ENCODE measurements at regions not wholly inside any gene's neighbourhood (a gene's known extent, or its start where the extent isn't known, plus 50 kb on each side); places are given as distances from the start of the nearest gene placed in this dataset.

DNA sequence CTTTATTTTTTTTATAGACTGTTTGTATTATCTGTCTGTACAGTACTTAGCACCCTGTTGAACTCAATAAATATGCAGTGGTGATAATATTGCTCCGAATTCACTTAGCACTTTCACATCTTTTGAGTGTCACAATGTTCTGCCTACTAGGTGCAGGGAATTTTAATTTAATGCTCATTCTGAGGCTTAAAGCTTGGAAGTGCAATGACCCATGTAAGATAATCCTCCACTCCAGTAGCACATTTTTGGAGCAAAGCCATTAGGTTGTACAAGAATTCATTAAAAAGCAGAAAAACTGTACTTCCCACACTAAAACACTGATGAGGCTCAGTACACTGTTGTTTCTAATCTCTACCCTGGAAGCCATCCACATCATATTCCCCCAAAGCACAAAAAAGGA lies 255.3 kb upstream of the MTNR1B start:
- H3K27ac ChIP-seq, result no peak overlapping the region
- H3K9ac ChIP-seq, result no peak overlapping the region
- no peaks in the 10 kb centered on the region for H3K36me3 ChIP-seq
- H3K4me2 ChIP-seq, result no peak overlapping the region
- H3K9me3 ChIP-seq, result no peaks in the 10 kb centered on the region
- H3K4me3 ChIP-seq, result no peak overlapping the region
- no peaks in the 10 kb centered on the region for H3K4me1 ChIP-seq
- H3K27me3 ChIP-seq, result no peaks in the 10 kb centered on the region
- H4K20me1 ChIP-seq, result no peaks in the 10 kb centered on the region
- no peak for TF ChIP-seq Cebpa-rat (IDR thresholded peaks at IDR 0.05)

DNA sequence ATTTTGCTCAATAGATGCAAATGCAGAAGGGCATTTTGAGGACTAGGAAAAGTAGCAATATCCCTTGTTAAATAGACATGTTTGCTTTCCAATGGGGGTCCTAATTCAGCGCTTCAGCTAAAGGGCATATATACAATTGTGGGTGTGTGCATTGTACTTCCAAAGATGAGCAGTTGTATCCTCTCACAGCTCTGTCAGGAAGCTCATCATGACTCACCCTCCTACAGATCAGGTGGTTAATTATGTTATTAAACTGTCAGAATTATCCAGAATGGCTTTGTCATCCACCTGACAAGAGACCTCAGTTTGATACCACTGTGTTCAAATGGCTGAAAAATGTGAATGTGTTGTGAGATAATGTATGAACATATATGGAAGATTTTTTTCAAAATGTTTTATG lies 252.2 kb upstream of the MTNR1B start:
- Histone ChIP-seq H3K36me3 (no peaks in the 10 kb centered on the region), H3K9ac (no peak overlapping the region), H3K4me2 (no peak overlapping the region), H3K4me3 (no peak overlapping the region), H4K20me1 (no peaks in the 10 kb centered on the region), H3K27me3 (no peaks in the 10 kb centered on the region), H3K9me3 (peaks cover 2% of the 10 kb centered on the region; the same call in 1 of the 2 replicates), H3K27ac (no peak overlapping the region), H3K4me1 (no peaks in the 10 kb centered on the region)
- TF ChIP-seq Cebpa-rat (IDR thresholded peaks at IDR 0.05), result no peak

DNA sequence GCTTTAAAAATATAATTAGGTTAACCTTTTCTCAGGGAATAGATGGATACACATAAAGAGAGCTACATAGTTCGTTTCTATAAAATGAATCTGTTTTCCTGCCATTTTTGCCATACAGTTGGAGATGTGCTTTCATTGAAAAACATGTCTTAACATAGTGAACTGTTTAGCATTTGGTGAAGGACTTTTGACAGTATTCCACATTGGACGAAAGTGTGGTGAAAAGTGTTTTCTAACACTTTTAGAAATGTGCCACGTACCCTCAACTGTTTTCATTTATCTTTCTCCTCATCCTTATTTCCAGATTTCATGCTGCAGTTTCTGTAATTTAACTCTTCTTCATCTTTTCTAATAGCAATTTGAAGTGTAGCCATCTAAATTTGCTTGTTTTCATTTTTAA lies 249.1 kb upstream of the MTNR1B start:
- Histone ChIP-seq H3K9me3 (peaks cover 15% of the 10 kb centered on the region; the same call in 1 of the 2 replicates), H3K27me3 (no peaks in the 10 kb centered on the region), H3K4me3 (no peak overlapping the region), H3K36me3 (no peaks in the 10 kb centered on the region), H4K20me1 (no peaks in the 10 kb centered on the region), H3K27ac (no peak overlapping the region), H3K4me2 (no peak overlapping the region), H3K4me1 (no peaks in the 10 kb centered on the region), H3K9ac (no peak overlapping the region)
- TF ChIP-seq Cebpa-rat (IDR thresholded peaks at IDR 0.05), result no peak

DNA sequence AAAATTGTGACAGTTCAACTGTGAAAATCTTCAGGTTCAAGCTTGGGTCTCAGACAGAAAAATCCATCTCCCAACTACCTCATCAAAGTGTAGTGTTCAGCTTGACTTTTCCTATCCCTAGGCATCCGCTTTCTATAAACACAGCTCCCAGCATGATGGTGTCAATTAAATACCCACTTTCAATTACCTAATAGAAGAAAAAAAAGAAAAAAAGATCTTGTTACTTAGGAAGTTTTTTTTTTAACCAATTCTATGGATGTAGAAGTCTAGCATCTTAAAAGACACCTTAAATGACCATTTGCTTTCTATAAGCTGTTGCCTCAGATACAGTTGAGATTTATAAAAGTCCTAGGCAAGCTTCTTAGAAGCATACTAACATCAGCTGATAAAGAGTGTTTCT lies 244.1 kb upstream of the MTNR1B start:
- H3K36me3 ChIP-seq, result no peaks in the 10 kb centered on the region
- H3K4me2 ChIP-seq, result no peak overlapping the region
- H3K9me3 ChIP-seq, result peaks cover 15% of the 10 kb centered on the region; the same call in 1 of the 2 replicates
- H3K27ac ChIP-seq, result no peak overlapping the region
- H3K9ac ChIP-seq, result no peak overlapping the region
- no peaks in the 10 kb centered on the region for H3K4me1 ChIP-seq
- no peak overlapping the region for H3K4me3 ChIP-seq
- H3K27me3 ChIP-seq, result no peaks in the 10 kb centered on the region
- TF ChIP-seq Cebpa-rat (IDR thresholded peaks at IDR 0.05), result no peak
- no peaks in the 10 kb centered on the region for H4K20me1 ChIP-seq

DNA sequence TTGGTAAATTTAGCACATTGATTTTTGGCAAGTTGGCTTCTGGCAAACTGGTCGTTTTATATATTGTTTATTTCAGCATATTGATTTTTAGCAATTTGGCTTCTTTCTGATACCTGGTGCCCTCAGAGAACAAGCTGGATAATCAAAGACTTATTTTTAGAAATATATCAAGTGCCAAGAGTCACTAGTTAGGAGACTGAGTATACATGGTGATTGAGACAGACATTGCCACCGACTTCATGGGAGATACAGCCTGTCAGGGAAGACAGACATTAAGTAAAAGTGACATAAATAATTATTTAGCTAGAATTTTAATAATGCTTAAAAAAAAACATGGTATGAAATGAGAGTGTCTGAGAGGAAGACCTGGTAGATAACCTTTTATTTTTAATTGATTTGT lies 242.3 kb upstream of the MTNR1B start:
- no peaks in the 10 kb centered on the region for H3K4me1 ChIP-seq
- no peak for TF ChIP-seq Cebpa-rat (IDR thresholded peaks at IDR 0.05)
- no peak overlapping the region for H3K27ac ChIP-seq
- H3K4me3 ChIP-seq, result no peak overlapping the region
- no peak overlapping the region for H3K9ac ChIP-seq
- H4K20me1 ChIP-seq, result no peaks in the 10 kb centered on the region
- H3K4me2 ChIP-seq, result no peak overlapping the region
- peaks cover 15% of the 10 kb centered on the region; the same call in 1 of the 2 replicates for H3K9me3 ChIP-seq
- no peaks in the 10 kb centered on the region for H3K27me3 ChIP-seq
- no peaks in the 10 kb centered on the region for H3K36me3 ChIP-seq

DNA sequence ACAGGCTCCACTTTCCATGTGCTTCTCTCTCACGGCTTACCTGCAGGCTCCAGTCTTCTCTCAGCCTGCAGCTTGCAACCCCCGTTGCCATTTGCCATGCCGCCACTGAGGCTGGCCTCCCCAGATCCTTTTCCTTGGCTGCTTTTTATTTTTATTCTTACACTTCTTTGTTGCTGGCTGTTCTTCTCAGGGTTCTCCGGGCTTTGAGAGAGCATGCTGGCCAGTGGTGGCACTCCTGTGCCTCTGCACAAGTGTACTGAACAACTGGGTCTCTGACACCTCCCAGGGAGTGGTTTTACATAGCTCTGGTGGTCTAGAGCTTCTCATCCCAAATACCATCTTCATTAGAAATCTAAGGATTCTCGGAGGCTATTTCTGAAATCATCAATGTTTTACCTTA lies 241.7 kb upstream of the MTNR1B start:
- Histone ChIP-seq H4K20me1 (no peaks in the 10 kb centered on the region), H3K9me3 (peaks cover 8% of the 10 kb centered on the region; the same call in 1 of the 2 replicates), H3K27me3 (no peaks in the 10 kb centered on the region), H3K9ac (no peak overlapping the region), H3K4me1 (no peaks in the 10 kb centered on the region), H3K4me2 (no peak overlapping the region), H3K4me3 (no peak overlapping the region), H3K36me3 (no peaks in the 10 kb centered on the region), H3K27ac (no peak overlapping the region)
- no peak for TF ChIP-seq Cebpa-rat (IDR thresholded peaks at IDR 0.05)

DNA sequence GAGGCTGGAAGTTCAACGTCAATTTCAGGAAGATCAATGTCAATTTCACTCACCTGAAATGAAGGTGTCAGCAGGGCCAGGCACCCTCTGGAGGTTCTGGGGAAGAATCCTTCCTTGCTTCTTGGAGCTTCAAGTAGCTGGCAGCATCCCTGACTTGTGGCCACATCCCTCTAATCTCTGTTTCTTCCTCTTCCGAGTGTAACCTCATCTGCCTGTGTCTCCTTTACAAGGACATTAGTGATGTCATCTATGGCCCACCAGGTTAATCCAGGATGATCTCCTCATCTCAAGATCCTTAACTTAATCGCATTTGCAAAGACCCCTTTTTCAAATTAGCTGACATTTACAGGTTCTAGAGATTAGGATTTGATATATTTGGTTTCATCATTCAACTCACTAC lies 240.8 kb upstream of the MTNR1B start:
- Histone ChIP-seq H3K36me3 (no peaks in the 10 kb centered on the region), H4K20me1 (no peaks in the 10 kb centered on the region), H3K9ac (no peak overlapping the region), H3K4me1 (no peaks in the 10 kb centered on the region), H3K4me3 (no peak overlapping the region), H3K27me3 (no peaks in the 10 kb centered on the region), H3K27ac (no peak overlapping the region), H3K9me3 (0 out of 2 replicates have a peak, but pooled peaks cover 2% of the 10 kb centered on the region), H3K4me2 (no peak overlapping the region)
- no peak for TF ChIP-seq Cebpa-rat (IDR thresholded peaks at IDR 0.05)

DNA sequence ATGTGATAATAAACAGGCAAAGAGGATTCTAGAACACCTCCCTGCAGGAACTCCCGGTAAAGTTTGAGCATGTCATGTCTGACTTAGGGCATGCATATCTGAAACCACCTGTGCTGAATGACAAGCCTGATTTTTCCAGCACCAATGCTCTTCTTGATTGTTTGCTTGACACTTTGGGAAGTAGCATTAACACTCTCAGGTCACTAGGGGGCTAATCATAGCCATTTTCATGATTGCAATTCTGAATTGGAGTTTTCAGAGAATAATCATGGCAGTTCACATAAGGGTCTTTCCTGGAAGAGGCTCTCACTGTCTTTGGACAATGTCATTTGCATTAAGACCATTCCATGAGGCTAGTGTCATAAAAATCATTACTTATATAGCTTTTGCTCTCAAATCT lies 234.4 kb upstream of the MTNR1B start:
- Histone ChIP-seq H3K9me3 (no peaks in the 10 kb centered on the region), H3K9ac (no peak overlapping the region), H3K27me3 (no peaks in the 10 kb centered on the region), H3K36me3 (no peaks in the 10 kb centered on the region), H3K27ac (no peak overlapping the region), H3K4me1 (no peaks in the 10 kb centered on the region), H3K4me2 (no peak overlapping the region), H3K4me3 (no peak overlapping the region), H4K20me1 (no peaks in the 10 kb centered on the region)
- no peak for TF ChIP-seq Cebpa-rat (IDR thresholded peaks at IDR 0.05)

DNA sequence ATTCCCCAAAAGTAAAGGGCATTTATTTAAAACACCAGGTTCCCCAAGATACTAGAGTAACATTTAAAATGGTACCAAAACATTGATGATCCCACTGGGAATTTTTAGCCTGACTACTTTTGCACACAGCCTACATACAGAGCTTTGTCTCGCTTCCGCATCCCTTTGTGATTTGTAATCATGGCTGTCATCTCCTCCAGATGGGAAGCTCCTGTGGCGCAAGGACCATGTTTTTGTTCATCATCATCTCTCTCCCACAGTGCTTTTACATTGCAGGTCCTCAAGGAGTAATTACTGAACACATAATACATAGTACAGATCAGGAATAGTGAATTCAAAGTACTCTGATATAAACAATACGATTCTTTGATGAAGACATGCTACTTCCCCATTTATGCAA lies 231.2 kb upstream of the MTNR1B start:
- no peaks in the 10 kb centered on the region for H4K20me1 ChIP-seq
- no peak overlapping the region for H3K27ac ChIP-seq
- H3K9me3 ChIP-seq, result no peaks in the 10 kb centered on the region
- no peak overlapping the region for H3K4me3 ChIP-seq
- H3K4me1 ChIP-seq, result no peaks in the 10 kb centered on the region
- H3K9ac ChIP-seq, result no peak overlapping the region
- no peak overlapping the region for H3K4me2 ChIP-seq
- H3K27me3 ChIP-seq, result no peaks in the 10 kb centered on the region
- TF ChIP-seq Cebpa-rat (IDR thresholded peaks at IDR 0.05), result no peak
- no peaks in the 10 kb centered on the region for H3K36me3 ChIP-seq

DNA sequence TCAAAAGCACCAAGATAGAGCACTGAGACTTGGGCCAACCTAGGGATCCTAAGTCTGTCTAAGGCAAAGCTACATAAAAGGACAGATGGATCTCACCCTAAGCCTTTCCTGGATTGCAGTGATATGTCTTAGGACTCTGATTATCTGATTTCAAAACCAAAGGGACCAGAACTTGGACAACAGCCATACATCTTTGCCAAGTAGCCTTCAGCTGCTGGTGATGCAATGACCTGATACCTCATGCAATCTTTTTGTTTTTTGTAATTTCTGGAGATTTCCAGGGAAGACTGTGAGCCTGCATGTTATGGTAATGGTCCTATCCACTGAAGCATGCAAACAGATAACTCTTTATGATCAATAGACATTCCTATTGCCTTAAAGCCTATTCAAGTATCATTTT lies 230.4 kb upstream of the MTNR1B start:
- no peaks in the 10 kb centered on the region for H3K4me1 ChIP-seq
- H3K27me3 ChIP-seq, result no peaks in the 10 kb centered on the region
- H3K4me2 ChIP-seq, result no peak overlapping the region
- no peak overlapping the region for H3K4me3 ChIP-seq
- H3K27ac ChIP-seq, result no peak overlapping the region
- no peaks in the 10 kb centered on the region for H3K9me3 ChIP-seq
- no peak overlapping the region for H3K9ac ChIP-seq
- H4K20me1 ChIP-seq, result no peaks in the 10 kb centered on the region
- no peaks in the 10 kb centered on the region for H3K36me3 ChIP-seq
- TF ChIP-seq Cebpa-rat (IDR thresholded peaks at IDR 0.05), result no peak

DNA sequence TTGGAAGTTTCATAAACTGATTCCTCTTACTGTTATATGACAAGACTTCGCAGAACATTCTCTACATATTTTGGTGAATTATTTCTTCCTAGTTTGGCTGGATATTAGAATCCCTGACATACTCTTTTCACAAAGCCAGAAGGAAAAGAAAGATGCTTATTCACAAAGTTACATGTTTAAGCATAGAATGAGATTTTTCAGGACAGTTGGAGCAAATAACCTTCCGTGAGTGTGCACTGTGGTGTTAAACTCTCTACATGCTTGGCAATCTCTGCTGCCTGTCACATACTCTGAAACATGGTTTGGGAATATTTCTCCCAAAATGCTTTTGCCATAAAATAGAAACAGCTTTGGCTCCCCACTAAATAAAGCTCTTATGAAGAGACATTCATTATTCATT lies 230.0 kb upstream of the MTNR1B start:
- Histone ChIP-seq H3K4me3 (no peak overlapping the region), H3K27me3 (no peaks in the 10 kb centered on the region), H3K9ac (no peak overlapping the region), H3K4me1 (no peaks in the 10 kb centered on the region), H3K4me2 (no peak overlapping the region), H4K20me1 (no peaks in the 10 kb centered on the region), H3K36me3 (no peaks in the 10 kb centered on the region), H3K9me3 (no peaks in the 10 kb centered on the region), H3K27ac (no peak overlapping the region)
- TF ChIP-seq Cebpa-rat (IDR thresholded peaks at IDR 0.05), result no peak

Measured in BLaER1 (cell line).